GM12878 (cell line): ENCODE measurements at regions not wholly inside any gene's neighbourhood (a gene's known extent, or its start where the extent isn't known, plus 50 kb on each side); places are given as distances from the start of the nearest gene placed in this dataset.

Source experiments
- ATAC-seq: fragments of 200-7000 bp; cut with Tn5 transposase; 3 replicates; pipeline ENCODE4 v1.9.1; 2020; ENCODE audit warnings: mild to moderate bottlenecking, moderate library complexity
- BruUV-seq: library from RNA; stranded (reverse); fragments of 400-500 nt; replicated peaks from 2 replicates; lab custom pipeline; 2021; lab: Mats Ljungman, UMichigan
- CTCF ChIA-PET: fragments of 300-600 bp; sonication (Branson Sonifier 250); formaldehyde crosslinking; extraction: SDS; loops from one replicate; lab custom pipeline; 2021; ENCODE audit warnings: inconsistent platforms; lab: Yijun Ruan, JAX
- POLR2A ChIA-PET: fragments of 350-600 bp; formaldehyde crosslinking; extraction: SDS; loops from one replicate; lab custom pipeline; 2021; ENCODE audit warnings: inconsistent platforms; lab: Charles Lee
- RAD21 ChIA-PET: fragments of 300-600 bp; sonication (Branson Sonifier 250); formaldehyde crosslinking; loops from one replicate; lab custom pipeline; 2023; ENCODE audit warnings: antibody characterized with exemption; ENCODE audit not compliant: unreplicated experiment; lab: Charles Lee
- SMC1A ChIA-PET: fragments of 300-600 bp; sonication (Branson Sonifier 250); formaldehyde crosslinking; loops from one replicate; lab custom pipeline; 2023; ENCODE audit not compliant: unreplicated experiment, uncharacterized antibody; lab: Charles Lee
- DNase-seq: peaks from one replicate; pipeline ENCODE4 v3.0.0-alpha.2; 2011; ENCODE audit warnings: low read depth, low spot score
- FAIRE-seq: peaks from 3 replicates; lab custom pipeline; 2011; peaks lifted over from hg19 to GRCh38; lab: Jason Lieb, UNC
- H2AFZ ChIP-seq: 2 replicates; pipeline ENCODE4 v1.6.0; 2011; ENCODE audit warnings: low read depth, low read length, control low read depth; ENCODE audit not compliant: control insufficient read depth
- H3K27ac ChIP-seq: 2 replicates; pipeline ENCODE4 v1.5.1; 2011; ENCODE audit warnings: control low read depth; ENCODE audit not compliant: control insufficient read depth, insufficient read depth
- H3K27me3 ChIP-seq, 2 experiments: replicated peaks in 1 of 2; 2 replicates each; pipeline versions ENCODE4 v1.6.0 to v1.6.1; 2011; ENCODE audit warnings: low read length in 1 of 2; ENCODE audit not compliant: control insufficient read depth in 2 of 2, insufficient read depth in 2 of 2
- H3K36me3 ChIP-seq, 2 experiments: 2 replicates each; pipeline ENCODE4 v1.5.1; 2011; ENCODE audit warnings: low read length in 1 of 2; ENCODE audit not compliant: control insufficient read depth in 2 of 2, insufficient read depth in 2 of 2
- H3K4me1 ChIP-seq: 2 replicates; pipeline ENCODE4 v1.6.1; 2011; ENCODE audit warnings: mild to moderate bottlenecking, low read length, moderate library complexity, mixed read lengths; ENCODE audit not compliant: control insufficient read depth, insufficient read depth
- H3K4me2 ChIP-seq: 2 replicates; pipeline ENCODE4 v1.6.0; 2011; ENCODE audit warnings: control low read depth; ENCODE audit not compliant: control insufficient read depth, insufficient read depth
- H3K4me3 ChIP-seq: fragments of 200-600 bp; sonication (generic); 2 replicates; pipeline ENCODE4 v1.5.1; 2016
- H3K79me2 ChIP-seq: 2 replicates; pipeline ENCODE4 v1.6.0; 2011; ENCODE audit warnings: low read length; ENCODE audit not compliant: control insufficient read depth, insufficient read depth
- H3K9ac ChIP-seq: 2 replicates; pipeline ENCODE4 v1.8.0; 2011; ENCODE audit warnings: low read length, control low read depth, mixed read lengths; ENCODE audit not compliant: control insufficient read depth, insufficient read depth
- H3K9me3 ChIP-seq: replicated peaks from 3 replicates; pipeline ENCODE4 v1.5.1; 2011; ENCODE audit warnings: mild to moderate bottlenecking, low read length; ENCODE audit not compliant: control insufficient read depth, insufficient read depth
- H4K20me1 ChIP-seq: 2 replicates; pipeline ENCODE4 v1.6.0; 2011; ENCODE audit not compliant: control insufficient read depth, insufficient read depth
- CHD2 ChIP-seq: IDR thresholded peaks from 2 replicates; pipeline ENCODE4 v1.6.1; 2011; ENCODE audit warnings: low read depth, low read length, improper control_type of control experiment, borderline replicate concordance
- HDAC2 ChIP-seq: fragments of 200-600 bp; sonication (generic); IDR thresholded peaks from 2 replicates; pipeline ENCODE4 v1.6.1; 2017
- JUNB ChIP-seq: IDR thresholded peaks from 2 replicates; pipeline ENCODE4 v1.6.1; 2016; ENCODE audit warnings: antibody characterized with exemption, mild to moderate bottlenecking
- NFYA ChIP-seq: IDR thresholded peaks from 2 replicates; pipeline ENCODE4 v1.6.1; 2011; ENCODE audit warnings: low read depth, mild to moderate bottlenecking, low read length, improper control_type of control experiment, borderline replicate concordance
- PRDM15 ChIP-seq: fragments of 450-650 bp; formaldehyde crosslinking; IDR thresholded peaks from 2 replicates; pipeline ENCODE4 v1.4.0; 2020; ENCODE audit warnings: mild to moderate bottlenecking, moderate library complexity
- SRF ChIP-seq, 2 experiments: IDR thresholded peaks; 2 replicates each; pipeline ENCODE4 v1.6.1; 2011; ENCODE audit warnings: low read depth in 2 of 2, low read length in 2 of 2, mild to moderate bottlenecking in 1 of 2, moderate library complexity in 1 of 2
- ZNF592 ChIP-seq: fragments of 450-650 bp; IDR thresholded peaks from 2 replicates; pipeline ENCODE4 v1.6.1; 2017; ENCODE audit warnings: mild to moderate bottlenecking, moderate library complexity
- WGBS: methylation state at CpG from one replicate; pipeline ENCODE4 v1.1.6; 2016; ENCODE audit warnings: low lambda C conversion rate; ENCODE audit not compliant: insufficient replicate concordance, insufficient coverage; ENCODE audit errors: missing lambda C conversion rate; 5-methylcytosine and 5-hydroxymethylcytosine counted together
- in situ Hi-C: fragments of 300-500 bp; cut with MboI; formaldehyde crosslinking; loops from 9 replicates; pipeline ENCODE4 v1.14.3; 2018; ENCODE audit warnings: mixed read lengths
- intact Hi-C: fragments of 100-400 bp; cut with micrococcal nuclease; formaldehyde crosslinking; loops from one replicate; pipeline ENCODE4 v1.14.2; 2022; ENCODE audit not compliant: unreplicated experiment
- TF ChIP-seq, protein P1 (sequence below): IDR thresholded peaks from 2 replicates; pipeline ENCODE4 v1.6.1; 2012; ENCODE audit warnings: improper control_type of control experiment, low read depth, low read length; ENCODE audit not compliant: insufficient replicate concordance

- no peak for TF ChIP-seq ZNF592
These were observed 556.7 kb upstream of the FSIP2 start (continued) for GRCh38 chr2:185181901-185182300.

GRCh38 chr2:185185044-185185443, 553.6 kb upstream of the FSIP2 start:
- Histone ChIP-seq H3K36me3 (no peaks in the 10 kb centered on the region), H3K9me3 (no peaks in the 10 kb centered on the region), H3K4me2 (no peak overlapping the region), H3K27me3 (no peaks in the 10 kb centered on the region), H4K20me1 (no peaks in the 10 kb centered on the region), H3K79me2 (no peaks in the 10 kb centered on the region), H3K9ac (no peak overlapping the region), H3K4me3 (no peak overlapping the region), H3K4me1 (no peaks in the 10 kb centered on the region), H2AFZ (no peak overlapping the region), H3K27ac (no peak overlapping the region)
- ChIA-PET RAD21 (no interaction called here), POLR2A (no interaction called here), CTCF (no interaction called here), SMC1A (no interaction called here)
- intact Hi-C loops (no loop called here), in situ Hi-C loops (no loop called here)
- no peak for TF ChIP-seq PRDM15
- TF ChIP-seq NFYA, result no peak
- TF ChIP-seq, protein P1, sequence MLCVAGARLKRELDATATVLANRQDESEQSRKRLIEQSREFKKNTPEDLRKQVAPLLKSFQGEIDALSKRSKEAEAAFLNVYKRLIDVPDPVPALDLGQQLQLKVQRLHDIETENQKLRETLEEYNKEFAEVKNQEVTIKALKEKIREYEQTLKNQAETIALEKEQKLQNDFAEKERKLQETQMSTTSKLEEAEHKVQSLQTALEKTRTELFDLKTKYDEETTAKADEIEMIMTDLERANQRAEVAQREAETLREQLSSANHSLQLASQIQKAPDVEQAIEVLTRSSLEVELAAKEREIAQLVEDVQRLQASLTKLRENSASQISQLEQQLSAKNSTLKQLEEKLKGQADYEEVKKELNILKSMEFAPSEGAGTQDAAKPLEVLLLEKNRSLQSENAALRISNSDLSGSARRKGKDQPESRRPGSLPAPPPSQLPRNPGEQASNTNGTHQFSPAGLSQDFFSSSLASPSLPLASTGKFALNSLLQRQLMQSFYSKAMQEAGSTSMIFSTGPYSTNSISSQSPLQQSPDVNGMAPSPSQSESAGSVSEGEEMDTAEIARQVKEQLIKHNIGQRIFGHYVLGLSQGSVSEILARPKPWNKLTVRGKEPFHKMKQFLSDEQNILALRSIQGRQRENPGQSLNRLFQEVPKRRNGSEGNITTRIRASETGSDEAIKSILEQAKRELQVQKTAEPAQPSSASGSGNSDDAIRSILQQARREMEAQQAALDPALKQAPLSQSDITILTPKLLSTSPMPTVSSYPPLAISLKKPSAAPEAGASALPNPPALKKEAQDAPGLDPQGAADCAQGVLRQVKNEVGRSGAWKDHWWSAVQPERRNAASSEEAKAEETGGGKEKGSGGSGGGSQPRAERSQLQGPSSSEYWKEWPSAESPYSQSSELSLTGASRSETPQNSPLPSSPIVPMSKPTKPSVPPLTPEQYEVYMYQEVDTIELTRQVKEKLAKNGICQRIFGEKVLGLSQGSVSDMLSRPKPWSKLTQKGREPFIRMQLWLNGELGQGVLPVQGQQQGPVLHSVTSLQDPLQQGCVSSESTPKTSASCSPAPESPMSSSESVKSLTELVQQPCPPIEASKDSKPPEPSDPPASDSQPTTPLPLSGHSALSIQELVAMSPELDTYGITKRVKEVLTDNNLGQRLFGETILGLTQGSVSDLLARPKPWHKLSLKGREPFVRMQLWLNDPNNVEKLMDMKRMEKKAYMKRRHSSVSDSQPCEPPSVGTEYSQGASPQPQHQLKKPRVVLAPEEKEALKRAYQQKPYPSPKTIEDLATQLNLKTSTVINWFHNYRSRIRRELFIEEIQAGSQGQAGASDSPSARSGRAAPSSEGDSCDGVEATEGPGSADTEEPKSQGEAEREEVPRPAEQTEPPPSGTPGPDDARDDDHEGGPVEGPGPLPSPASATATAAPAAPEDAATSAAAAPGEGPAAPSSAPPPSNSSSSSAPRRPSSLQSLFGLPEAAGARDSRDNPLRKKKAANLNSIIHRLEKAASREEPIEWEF, result no peak
- no peak for TF ChIP-seq SRF (IDR thresholded peaks at IDR 0.05; ENCODE audit: low read depth in 2 of 2, low read length in 2 of 2)
- no peak for TF ChIP-seq JUNB
- no peak for TF ChIP-seq HDAC2
- no peak for TF ChIP-seq CHD2
- WGBS, result 0% methylated on average over 4 of the region's 4 CpGs
- ATAC-seq, result no peak
- no peak for FAIRE-seq
- BruUV-seq, result no TSS peak
- DNase-seq, result no peak
